HepG2 (cell line): ENCODE measurements at regions not wholly inside any gene's neighbourhood (a gene's known extent, or its start where the extent isn't known, plus 50 kb on each side); places are given as distances from the start of the nearest gene placed in this dataset.

Experiments
- ATAC-seq: fragments of 200-7000 bp; cut with Tn5 transposase; 3 replicates; pipeline ENCODE4 v1.9.1; 2020; ENCODE audit warnings: mild to moderate bottlenecking, moderate library complexity
- BruUV-seq: library from RNA; stranded (reverse); fragments of 400-500 nt; replicated peaks from 2 replicates; lab custom pipeline; 2021; lab: Mats Ljungman, UMichigan
- CTCF ChIA-PET: fragments of 300-600 bp; formaldehyde crosslinking; extraction: SDS; loops from one replicate; lab custom pipeline; 2021; ENCODE audit warnings: low total read pairs, inconsistent platforms, low intra/inter-chr PET ratio; lab: Yijun Ruan, JAX
- POLR2A ChIA-PET: fragments of 350-600 bp; sonication (Branson Sonifier 250); formaldehyde crosslinking; loops from one replicate; lab custom pipeline; 2020; ENCODE audit warnings: antibody characterized with exemption, inconsistent platforms; lab: Yijun Ruan, JAX
- DNase-seq: peaks from one replicate; pipeline ENCODE4 v3.0.0-alpha.2; 2015; ENCODE audit warnings: low spot score
- FAIRE-seq: peaks from 3 replicates; lab custom pipeline; 2011; peaks lifted over from hg19 to GRCh38; lab: Jason Lieb, UNC
- H2AFZ ChIP-seq: one replicate; pipeline ENCODE4 v1.6.1; 2011; ENCODE audit warnings: low read length, inconsistent platforms
- H3K27ac ChIP-seq: fragments of 300-600 bp; 3 replicates; pipeline ENCODE4 v1.8.0; 2011; ENCODE audit warnings: mixed run types, mild to moderate bottlenecking, mixed read lengths, low read length, inconsistent platforms; ENCODE audit not compliant: insufficient read depth; ENCODE audit errors: extremely low read length
- H3K27me3 ChIP-seq, 2 experiments: fragments of 200-600 bp in 1 of 2; 2 replicates in 1 of 2; 3 replicates in 1 of 2; pipeline versions ENCODE4 v1.6.0 to v1.8.0; 2011; ENCODE audit warnings: low read length in 2 of 2, mild to moderate bottlenecking in 2 of 2, moderate library complexity in 2 of 2, inconsistent platforms in 1 of 2; ENCODE audit not compliant: insufficient read depth in 2 of 2, control insufficient read depth in 1 of 2
- H3K36me3 ChIP-seq, 2 experiments: fragments of 200-600 bp in 1 of 2; replicated peaks in 1 of 2; 2 replicates in 1 of 2; 3 replicates in 1 of 2; pipeline versions ENCODE4 v1.5.1 to v1.8.0; 2011; ENCODE audit warnings: low read length in 2 of 2, inconsistent platforms in 1 of 2; ENCODE audit not compliant: insufficient read depth in 2 of 2, control insufficient read depth in 1 of 2
- H3K4me1 ChIP-seq: 2 replicates; pipeline ENCODE4 v1.5.1; 2012; ENCODE audit warnings: low read length, inconsistent platforms; ENCODE audit not compliant: insufficient read depth
- H3K4me2 ChIP-seq: 2 replicates; pipeline ENCODE4 v1.6.0; 2011; ENCODE audit warnings: low read depth, low read length, inconsistent platforms
- H3K4me3 ChIP-seq, 3 experiments: fragments of 200-600 bp in 1 of 3; sonication (generic), shearing (Covaris generic) in 1 of 3; replicated peaks in 1 of 3; 2 replicates each; pipeline ENCODE4 v1.5.1; 2011 to 2016; ENCODE audit warnings: low read length in 3 of 3, inconsistent platforms in 2 of 3, low read depth in 2 of 3, mild to moderate bottlenecking in 2 of 3, control low read depth in 1 of 3, mixed read lengths in 1 of 3; ENCODE audit not compliant: insufficient read depth in 1 of 3
- H3K79me2 ChIP-seq: one replicate; pipeline ENCODE4 v1.6.1; 2011; ENCODE audit warnings: low read length, inconsistent platforms; ENCODE audit not compliant: insufficient read depth
- H3K9ac ChIP-seq: 2 replicates; pipeline ENCODE4 v1.6.0; 2011; ENCODE audit warnings: mild to moderate bottlenecking, low read depth, low read length, inconsistent platforms; ENCODE audit not compliant: insufficient read depth
- H3K9me3 ChIP-seq: 2 replicates; pipeline ENCODE4 v1.5.1; 2012; ENCODE audit warnings: mild to moderate bottlenecking, low read length
- H4K20me1 ChIP-seq: 2 replicates; pipeline ENCODE4 v1.6.0; 2011; ENCODE audit warnings: inconsistent platforms, mild to moderate bottlenecking, low read length, moderate library complexity; ENCODE audit not compliant: insufficient read depth
- HMGA1 ChIP-seq: sonication (generic); formaldehyde crosslinking; conservative IDR thresholded peaks from 2 replicates; pipeline ENCODE4 v1.4.0; 2020; ENCODE audit warnings: missing genetic modification reagents
- HOXA5 ChIP-seq: sonication (generic); formaldehyde crosslinking; IDR thresholded peaks from 2 replicates; pipeline ENCODE4 v1.4.0; 2020; ENCODE audit warnings: missing genetic modification reagents
- PAF1 ChIP-seq: IDR thresholded peaks from 2 replicates; pipeline ENCODE4 v1.6.1; 2016; ENCODE audit warnings: missing genetic modification reagents, missing compliant biosample characterization
- RBM22 ChIP-seq: fragments of 200-400 bp; formaldehyde crosslinking; optimal IDR thresholded peaks from 2 replicates; pipeline ENCODE3; 2017; ENCODE audit warnings: mild to moderate bottlenecking, low read length, moderate library complexity
- REPIN1 ChIP-seq: sonication (generic); formaldehyde crosslinking; IDR thresholded peaks from 2 replicates; pipeline ENCODE4 v1.8.0; 2022; ENCODE audit warnings: missing genetic modification reagents, low read depth, mild to moderate bottlenecking, borderline replicate concordance
- SP2 ChIP-seq: sonication (generic); formaldehyde crosslinking; IDR thresholded peaks from 2 replicates; pipeline ENCODE4 v1.5.1; 2020; ENCODE audit warnings: mild to moderate bottlenecking, missing genetic modification reagents
- SSRP1 ChIP-seq: IDR thresholded peaks from 2 replicates; pipeline ENCODE4 v1.6.1; 2016; ENCODE audit warnings: control low read depth
- STAG1 ChIP-seq: sonication (generic); formaldehyde crosslinking; IDR thresholded peaks from 2 replicates; pipeline ENCODE4 v1.4.0; 2020; ENCODE audit warnings: missing genetic modification reagents
- ZBTB8A ChIP-seq: sonication (generic); formaldehyde crosslinking; IDR thresholded peaks from 2 replicates; pipeline ENCODE4 v1.4.0; 2020; ENCODE audit warnings: mild to moderate bottlenecking, low read depth, missing genetic modification reagents, borderline replicate concordance
- ZC3H13 ChIP-seq: sonication (generic); formaldehyde crosslinking; IDR thresholded peaks from 2 replicates; pipeline ENCODE4 v1.8.1; 2023; ENCODE audit warnings: mild to moderate bottlenecking, missing genetic modification reagents, moderate library complexity
- ZKSCAN1 ChIP-seq: fragments of 150-350 bp; IDR thresholded peaks from 2 replicates; pipeline ENCODE4 v1.6.1; 2014; ENCODE audit warnings: low read length
- ZNF10 ChIP-seq: sonication (generic); formaldehyde crosslinking; IDR thresholded peaks from 2 replicates; pipeline ENCODE4 v1.4.0; 2020; ENCODE audit warnings: mild to moderate bottlenecking, low read depth, missing genetic modification reagents, borderline replicate concordance
- ZNF747 ChIP-seq: sonication (generic); formaldehyde crosslinking; IDR thresholded peaks from 2 replicates; pipeline ENCODE4 v1.8.1; 2023; ENCODE audit warnings: missing genetic modification reagents, mild to moderate bottlenecking, borderline replicate concordance
- ZNF775 ChIP-seq: sonication (generic); formaldehyde crosslinking; IDR thresholded peaks from 2 replicates; pipeline ENCODE4 v1.4.0; 2020; ENCODE audit warnings: missing genetic modification reagents, mild to moderate bottlenecking, moderate library complexity, borderline replicate concordance
- ZNF782 ChIP-seq: sonication (generic); formaldehyde crosslinking; IDR thresholded peaks from 2 replicates; pipeline ENCODE4 v1.4.0; 2020; ENCODE audit warnings: missing genetic modification reagents, mild to moderate bottlenecking, borderline replicate concordance
- WGBS: methylation state at CpG from one replicate; pipeline ENCODE4 v1.1.6; 2017; ENCODE audit warnings: low lambda C conversion rate; 5-methylcytosine and 5-hydroxymethylcytosine counted together
- in situ Hi-C: cut with HindIII; loops from 2 replicates; pipeline ENCODE4 v1.10.0; 2017; ENCODE audit warnings: low pct_unique_long_range_greater_than_20kb; ENCODE audit not compliant: extremely low pct_ligation_motif_present
- intact Hi-C: fragments of 100-400 bp; cut with micrococcal nuclease; formaldehyde crosslinking; loops from one replicate; pipeline ENCODE4 v1.10.0; 2022; ENCODE audit not compliant: unreplicated experiment

DNA sequence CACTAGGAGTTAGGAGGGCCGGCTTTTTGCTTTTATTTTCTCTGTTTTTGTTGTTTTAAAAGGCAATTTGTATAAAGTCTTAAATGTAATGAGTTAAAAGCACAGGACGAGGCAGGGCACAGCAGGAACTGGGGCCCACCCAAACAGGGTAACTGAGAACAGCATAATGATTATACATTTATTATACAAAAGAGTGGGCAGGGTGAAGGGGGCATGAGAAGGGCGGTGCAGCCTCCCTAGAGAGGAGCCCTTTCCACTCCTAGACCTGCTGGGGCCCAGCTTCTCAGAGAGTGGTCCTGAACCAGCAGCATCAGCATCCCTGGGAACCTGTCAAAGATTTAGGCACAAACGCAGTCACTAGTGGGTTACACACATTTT is 438.0 kb downstream of the AGTPBP1 start:
- ATAC-seq (no peak), DNase-seq (no peak), FAIRE-seq (no peak)
- no TSS peak for BruUV-seq
- Histone ChIP-seq H3K36me3 (no peaks in the 10 kb centered on the region), H3K4me3 (no peak overlapping the region), H3K9ac (no peak overlapping the region), H3K27ac (no peak overlapping the region), H4K20me1 (no peaks in the 10 kb centered on the region), H3K9me3 (no peaks in the 10 kb centered on the region), H3K4me2 (no peak overlapping the region), H3K4me1 (no peaks in the 10 kb centered on the region), H3K27me3 (peaks cover 0 to 9% of the 10 kb centered on the region in 2 experiments; a peak in 1 of 5 replicates), H3K79me2 (no peaks in the 10 kb centered on the region), H2AFZ (no peak overlapping the region)
- WGBS = 0% methylated on average over 4 of the region's 4 CpGs
- CTCF ChIA-PET = no interaction called here
- intact Hi-C loops (no loop called here), in situ Hi-C loops (no loop called here)
- TF ChIP-seq SP2 (CRISPR knock-in tag) (no peak), ZNF782 (CRISPR knock-in tag) (no peak), ZBTB8A (CRISPR knock-in tag) (no peak), HMGA1 (CRISPR knock-in tag) (no peak), ZKSCAN1 (no peak), SSRP1 (no peak), HOXA5 (no peak), STAG1 (CRISPR knock-in tag) (no peak), RBM22 (no peak), ZC3H13 (CRISPR knock-in tag) (no peak), REPIN1 (no peak), ZNF775 (CRISPR knock-in tag) (no peak), ZNF747 (CRISPR knock-in tag) (no peak), PAF1 (CRISPR knock-in tag) (no peak), ZNF10 (no peak)
- POLR2A ChIA-PET = no interaction called here
